PFSK-1 (cell line): ENCODE measurements at regions not wholly inside any gene's neighbourhood (a gene's known extent, or its start where the extent isn't known, plus 50 kb on each side); places are given as distances from the start of the nearest gene placed in this dataset.

ENCODE experiments used
- FOXP2 ChIP-seq: optimal IDR thresholded peaks from 2 replicates; pipeline ENCODE3; 2011; ENCODE audit warnings: borderline replicate concordance, control low read depth, inconsistent platforms; ENCODE audit not compliant: insufficient read depth; ENCODE audit errors: extremely low read length, extremely low read depth
- POLR2AphosphoS5 ChIP-seq: IDR thresholded peaks from 2 replicates; pipeline ENCODE4 v1.6.1; 2012; ENCODE audit warnings: low read depth, mild to moderate bottlenecking, control low read depth, low read length, moderate library complexity
- REST ChIP-seq, 2 experiments: IDR thresholded peaks; 2 replicates each; pipeline versions ENCODE4 v1.6.1 to v1.8.0; 2011 to 2012; ENCODE audit warnings: low read depth in 2 of 2, low read length in 2 of 2, control low read depth in 1 of 2, inconsistent platforms in 1 of 2, mild to moderate bottlenecking in 1 of 2, moderate library complexity in 1 of 2; ENCODE audit not compliant: insufficient read depth in 1 of 2
- SIN3A ChIP-seq: IDR thresholded peaks from 2 replicates; pipeline ENCODE4 v1.6.1; 2012; ENCODE audit warnings: mild to moderate bottlenecking, low read length, moderate library complexity, borderline replicate concordance; ENCODE audit not compliant: insufficient read depth
- TAF1 ChIP-seq: IDR thresholded peaks from 2 replicates; pipeline ENCODE4 v1.6.1; 2012; ENCODE audit warnings: low read length, control low read depth, borderline replicate concordance; ENCODE audit not compliant: insufficient read depth

DNA sequence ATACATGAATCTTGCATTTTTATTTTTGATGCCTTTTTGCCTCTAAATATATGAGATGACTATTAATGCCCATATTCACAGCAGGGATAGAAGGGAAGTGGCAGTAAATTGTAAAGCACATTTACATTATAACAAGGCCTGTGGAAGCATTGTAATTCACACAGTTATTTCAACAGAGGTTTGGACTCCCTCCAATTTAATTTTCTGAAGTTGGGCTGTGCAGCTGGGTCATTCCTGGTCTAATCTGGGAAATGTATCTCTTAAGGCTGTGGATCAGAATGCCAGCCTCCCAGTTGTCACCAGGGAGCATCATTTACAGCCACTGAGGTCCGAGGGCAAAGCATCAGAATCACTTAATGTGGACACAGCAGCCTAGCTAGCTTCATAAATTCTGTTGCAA lies 434.5 kb downstream of the MFSD1 start:
- TF ChIP-seq FOXP2 (no peak), SIN3A (no peak), TAF1 (no peak), REST (IDR thresholded peaks at IDR 0.05; ENCODE audit: insufficient read depth in 1 of 2, low read depth in 2 of 2, low read length in 2 of 2) (no peak), POLR2AphosphoS5 (no peak)

DNA sequence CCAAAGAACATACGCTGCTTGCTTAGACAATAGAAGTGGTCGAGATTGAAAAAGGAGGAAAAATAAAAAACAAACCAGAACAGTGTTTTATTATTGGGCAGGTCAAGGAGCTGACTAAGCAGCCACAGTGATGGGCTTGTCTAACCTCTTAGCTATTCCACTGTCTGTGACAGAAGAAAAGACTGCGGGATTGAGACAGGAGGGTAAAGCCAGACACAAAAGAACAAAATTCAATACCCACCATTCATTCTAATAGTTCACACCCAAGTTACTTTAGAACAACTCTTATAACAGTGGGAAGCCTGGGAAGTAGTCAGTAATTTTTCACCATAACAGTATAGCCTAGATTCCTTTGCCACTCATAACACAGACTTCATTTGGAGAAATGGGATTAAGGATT lies 435.4 kb downstream of the MFSD1 start:
- TF ChIP-seq TAF1 (no peak), SIN3A (no peak), REST (IDR thresholded peaks at IDR 0.05; ENCODE audit: insufficient read depth in 1 of 2, low read depth in 2 of 2, low read length in 2 of 2) (no peak), POLR2AphosphoS5 (no peak), FOXP2 (no peak)

GRCh38 chr3:159238646-159239045 lies 436.8 kb downstream of the MFSD1 start:
- TF ChIP-seq POLR2AphosphoS5: no peak

DNA sequence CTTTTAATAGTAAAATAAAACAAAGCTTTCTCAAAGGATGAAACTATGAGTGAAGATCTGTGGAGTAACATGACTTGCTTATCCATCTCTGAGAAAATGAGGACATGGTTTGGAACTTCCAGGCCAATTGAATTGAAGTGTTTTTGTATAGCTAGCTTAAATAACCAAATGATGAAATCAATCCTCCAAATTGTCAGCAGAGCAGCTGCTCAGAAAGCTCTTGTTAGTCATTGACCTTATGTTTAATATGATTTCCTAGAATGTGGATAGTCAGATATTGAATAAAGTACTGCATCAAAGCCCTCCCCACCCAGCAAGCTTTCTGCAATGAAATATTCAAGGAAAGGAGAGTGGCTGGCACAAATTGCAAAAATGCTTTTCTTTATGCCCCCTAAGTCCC lies 437.2 kb downstream of the MFSD1 start:
- no peak for TF ChIP-seq REST (IDR thresholded peaks at IDR 0.05; ENCODE audit: insufficient read depth in 1 of 2, low read depth in 2 of 2, low read length in 2 of 2)
- no peak for TF ChIP-seq TAF1
- TF ChIP-seq FOXP2: no peak
- TF ChIP-seq POLR2AphosphoS5: no peak
- no peak for TF ChIP-seq SIN3A

DNA sequence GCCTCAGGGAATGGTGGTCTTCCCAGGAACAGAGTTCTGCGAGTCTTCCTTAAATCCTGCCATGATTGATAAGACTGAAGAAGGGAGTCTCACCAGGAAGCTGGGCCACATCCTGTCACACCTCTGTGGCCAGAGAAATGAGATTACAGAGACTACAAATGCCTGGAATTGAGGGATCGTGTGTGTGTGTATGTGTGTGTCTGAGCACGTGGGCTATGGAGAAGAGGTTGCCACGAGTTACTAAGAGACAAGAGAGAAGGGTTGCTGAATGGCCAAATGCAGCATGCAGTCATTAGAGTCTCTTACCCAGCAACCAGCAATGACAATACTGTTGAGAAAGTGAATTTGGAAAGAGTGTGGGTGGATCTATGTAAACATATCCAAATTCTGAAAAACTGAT lies 443.1 kb downstream of the MFSD1 start:
- TF ChIP-seq REST (IDR thresholded peaks at IDR 0.05; ENCODE audit: insufficient read depth in 1 of 2, low read depth in 2 of 2, low read length in 2 of 2) (no peak), POLR2AphosphoS5 (no peak), FOXP2 (no peak), TAF1 (no peak), SIN3A (no peak)

DNA sequence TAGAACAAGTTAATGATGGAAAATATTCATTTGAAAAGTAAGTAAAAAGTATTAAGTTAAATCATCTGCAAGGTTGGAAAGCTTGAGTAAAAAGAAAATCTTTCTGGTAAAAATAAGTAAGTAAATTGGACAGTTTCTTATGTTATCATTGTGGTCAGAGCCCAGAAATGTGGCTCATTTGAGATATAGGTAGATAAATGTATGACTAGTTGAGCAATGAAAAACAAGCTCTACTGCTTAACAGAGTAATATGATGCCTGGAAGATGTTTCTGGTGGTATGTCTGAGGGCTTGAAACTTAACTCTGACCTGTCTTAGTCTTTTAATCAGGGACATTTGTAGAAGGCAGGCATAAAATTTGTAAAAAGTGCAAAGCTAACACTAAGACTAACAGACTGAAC lies 444.0 kb downstream of the MFSD1 start:
- no peak for TF ChIP-seq REST (IDR thresholded peaks at IDR 0.05; ENCODE audit: insufficient read depth in 1 of 2, low read depth in 2 of 2, low read length in 2 of 2)
